ENCODE measurements at regions not wholly inside any gene's neighbourhood (a gene's known extent, or its start where the extent isn't known, plus 50 kb on each side); places are given as distances from the start of the nearest gene placed in this dataset.

DNA sequence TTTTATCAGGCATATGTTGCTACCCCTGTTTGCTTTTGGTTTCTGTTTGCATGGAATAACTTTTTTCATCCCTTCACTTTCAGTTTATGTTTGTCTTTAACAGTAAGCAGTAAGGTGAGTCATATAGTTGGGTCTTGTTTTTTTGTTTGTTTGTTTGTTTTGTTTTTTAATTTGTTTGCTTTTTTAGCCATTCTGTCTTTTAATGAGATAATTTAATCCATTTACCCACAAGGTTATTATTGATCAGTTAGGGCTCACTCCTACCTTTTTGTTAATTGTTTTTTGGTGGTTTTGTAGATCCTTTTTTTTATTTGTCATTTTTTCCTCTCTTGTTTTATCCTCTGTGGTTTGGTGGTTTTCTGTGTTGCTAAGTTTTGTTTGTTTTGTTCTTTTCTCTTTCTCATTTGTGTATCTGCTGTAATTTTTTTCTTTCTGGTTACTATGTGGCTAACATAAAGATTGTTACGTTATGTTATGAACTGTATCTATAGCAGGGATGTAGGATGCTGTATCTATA, 379.5 kb upstream of the MAD2L1 start (continued):
- no peak for TF ChIP-seq GABPA (IDR thresholded peaks at IDR 0.05; ENCODE audit: low read depth)

DNA sequence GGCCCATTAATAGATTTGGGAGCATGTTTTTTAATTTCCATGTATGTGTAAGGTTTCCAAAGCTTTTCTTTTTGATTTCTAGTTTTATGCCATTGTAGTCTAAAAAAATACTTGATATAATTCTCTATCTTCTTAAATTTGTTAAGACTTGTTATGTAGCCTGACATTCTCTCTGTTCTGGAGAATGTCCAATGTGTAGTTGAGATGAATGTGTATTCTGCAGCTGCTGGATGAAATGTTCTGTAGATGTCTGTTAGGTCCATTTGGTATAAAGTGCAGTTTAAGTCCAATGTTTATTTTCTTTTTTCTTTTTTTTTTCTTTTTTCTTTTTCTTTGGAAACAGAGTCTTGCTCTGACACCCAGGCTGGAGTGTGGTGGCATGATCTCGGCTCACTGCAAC, 378.5 kb upstream of the MAD2L1 start:
- H3K4me2 ChIP-seq = no peak overlapping the region; the same call in 1 of the 2 replicates
- ChIA-PET CTCF (no interaction called here), POLR2A (no interaction called here)
- H3K9ac ChIP-seq = no peak overlapping the region
- H4K20me1 ChIP-seq (ENCODE audit: insufficient read depth) = no peaks in the 10 kb centered on the region
- H3K9me2 ChIP-seq = no peaks in the 10 kb centered on the region
- no peaks in the 10 kb centered on the region for H3K36me3 ChIP-seq (replicated peaks in 1 of 2; ENCODE audit: control insufficient read depth in 1 of 2, insufficient read depth in 2 of 2, low read length in 1 of 2)
- H3K27ac ChIP-seq (ENCODE audit: low read depth in 2 of 2, low read length in 1 of 2) = no peak overlapping the region
- no peaks in the 10 kb centered on the region for H3K79me2 ChIP-seq (ENCODE audit: insufficient read depth)
- H3K4me1 ChIP-seq (ENCODE audit: control insufficient read depth in 1 of 2, insufficient read depth in 2 of 2, low read depth in 1 of 2, low read length in 1 of 2) = no peaks in the 10 kb centered on the region
- TF ChIP-seq, protein P1, sequence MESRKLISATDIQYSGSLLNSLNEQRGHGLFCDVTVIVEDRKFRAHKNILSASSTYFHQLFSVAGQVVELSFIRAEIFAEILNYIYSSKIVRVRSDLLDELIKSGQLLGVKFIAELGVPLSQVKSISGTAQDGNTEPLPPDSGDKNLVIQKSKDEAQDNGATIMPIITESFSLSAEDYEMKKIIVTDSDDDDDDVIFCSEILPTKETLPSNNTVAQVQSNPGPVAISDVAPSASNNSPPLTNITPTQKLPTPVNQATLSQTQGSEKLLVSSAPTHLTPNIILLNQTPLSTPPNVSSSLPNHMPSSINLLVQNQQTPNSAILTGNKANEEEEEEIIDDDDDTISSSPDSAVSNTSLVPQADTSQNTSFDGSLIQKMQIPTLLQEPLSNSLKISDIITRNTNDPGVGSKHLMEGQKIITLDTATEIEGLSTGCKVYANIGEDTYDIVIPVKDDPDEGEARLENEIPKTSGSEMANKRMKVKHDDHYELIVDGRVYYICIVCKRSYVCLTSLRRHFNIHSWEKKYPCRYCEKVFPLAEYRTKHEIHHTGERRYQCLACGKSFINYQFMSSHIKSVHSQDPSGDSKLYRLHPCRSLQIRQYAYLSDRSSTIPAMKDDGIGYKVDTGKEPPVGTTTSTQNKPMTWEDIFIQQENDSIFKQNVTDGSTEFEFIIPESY (IDR thresholded peaks at IDR 0.05; ENCODE audit: borderline replicate concordance, low read depth) = no peak
- H2AFZ ChIP-seq (ENCODE audit: low read depth) = no peak overlapping the region
- no peak overlapping the region for H3K4me3 ChIP-seq (ENCODE audit: low read depth in 2 of 2, low read length in 1 of 2)
- H3K27me3 ChIP-seq (ENCODE audit: insufficient read depth) = no peaks in the 10 kb centered on the region
- no peaks in the 10 kb centered on the region for H3F3A ChIP-seq (replicated peaks; ENCODE audit: insufficient read depth)
- no peaks in the 10 kb centered on the region for H3K9me3 ChIP-seq
- WGBS (ENCODE audit: low lambda C conversion rate) = 28% methylated on average over 1 of the region's 1 CpG
- no peak for DNase-seq

DNA sequence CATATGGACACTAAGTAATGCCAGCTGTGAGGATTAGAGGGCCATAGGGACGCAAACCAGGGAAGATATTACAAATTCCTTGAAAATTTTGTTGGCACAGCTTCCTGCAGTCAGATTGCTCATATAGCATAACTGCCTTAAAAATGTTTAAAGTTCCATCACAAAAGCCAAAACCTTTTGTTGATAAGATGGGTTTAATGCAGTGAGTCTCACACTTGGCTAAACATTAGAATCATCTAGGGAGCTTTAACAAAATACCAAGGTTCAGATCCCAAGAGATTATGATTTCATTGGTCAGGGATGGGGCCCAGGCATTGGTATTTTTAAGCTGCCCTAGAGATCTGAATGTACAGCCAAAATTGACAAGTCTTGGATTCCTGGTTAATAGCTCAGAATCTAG, 376.5 kb upstream of the MAD2L1 start:
- H3K4me3 ChIP-seq (ENCODE audit: low read depth in 2 of 2, low read length in 1 of 2) = no peak overlapping the region
- no peaks in the 10 kb centered on the region for H4K20me1 ChIP-seq (ENCODE audit: insufficient read depth)
- H3K9ac ChIP-seq = no peak overlapping the region
- H3K36me3 ChIP-seq (replicated peaks in 1 of 2; ENCODE audit: control insufficient read depth in 1 of 2, insufficient read depth in 2 of 2, low read length in 1 of 2) = no peaks in the 10 kb centered on the region
- H3F3A ChIP-seq (replicated peaks; ENCODE audit: insufficient read depth) = no peaks in the 10 kb centered on the region
- 42% methylated on average over 1 of the region's 1 CpG for WGBS (ENCODE audit: low lambda C conversion rate)
- POLR2A ChIA-PET = no interaction called here
- H3K9me2 ChIP-seq = no peaks in the 10 kb centered on the region
- H3K4me1 ChIP-seq (ENCODE audit: control insufficient read depth in 1 of 2, insufficient read depth in 2 of 2, low read depth in 1 of 2, low read length in 1 of 2) = no peaks in the 10 kb centered on the region
- DNase-seq = no peak
- no peaks in the 10 kb centered on the region for H3K79me2 ChIP-seq (ENCODE audit: insufficient read depth)
- CTCF ChIA-PET = no interaction called here
- H2AFZ ChIP-seq (ENCODE audit: low read depth) = no peak overlapping the region
- no peaks in the 10 kb centered on the region for H3K9me3 ChIP-seq
- no peaks in the 10 kb centered on the region for H3K27me3 ChIP-seq (ENCODE audit: insufficient read depth)
- H3K4me2 ChIP-seq = no peak overlapping the region
- TF ChIP-seq NRF1 (IDR thresholded peaks at IDR 0.05; ENCODE audit: low read depth, low read length) (no peak), FOSL2 (IDR thresholded peaks at IDR 0.05; ENCODE audit: borderline replicate concordance, low read depth) (no peak), EP300 (IDR thresholded peaks at IDR 0.05; ENCODE audit: borderline replicate concordance in 1 of 2, low read depth in 1 of 2, low read length in 1 of 2) (no peak), RAD21 (IDR thresholded peaks at IDR 0.05; ENCODE audit: low read length) (no peak), SMC3 (IDR thresholded peaks at IDR 0.05; ENCODE audit: low read depth, low read length) (no peak), NFIC (IDR thresholded peaks at IDR 0.05; ENCODE audit: borderline replicate concordance) (no peak), MEF2A (IDR thresholded peaks at IDR 0.05; ENCODE audit: borderline replicate concordance, low read depth) (no peak), RXRA (IDR thresholded peaks at IDR 0.05; ENCODE audit: borderline replicate concordance, low read depth) (no peak), EZH2phosphoT487 (IDR thresholded peaks at IDR 0.05; ENCODE audit: borderline replicate concordance, low read depth) (no peak), TAF1 (IDR thresholded peaks at IDR 0.05; ENCODE audit: borderline replicate concordance, low read depth, low read length) (no peak), GABPA (IDR thresholded peaks at IDR 0.05; ENCODE audit: low read depth) (no peak), RFX5 (IDR thresholded peaks at IDR 0.05; ENCODE audit: low read length) (no peak), TCF12 (IDR thresholded peaks at IDR 0.05) (no peak), JUND (IDR thresholded peaks at IDR 0.05) (no peak), FOXJ3 (CRISPR knock-in tag; IDR thresholded peaks at IDR 0.05) (no peak), ELF1 (IDR thresholded peaks at IDR 0.05) (no peak)
- TF ChIP-seq, protein P2, sequence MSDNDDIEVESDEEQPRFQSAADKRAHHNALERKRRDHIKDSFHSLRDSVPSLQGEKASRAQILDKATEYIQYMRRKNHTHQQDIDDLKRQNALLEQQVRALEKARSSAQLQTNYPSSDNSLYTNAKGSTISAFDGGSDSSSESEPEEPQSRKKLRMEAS (IDR thresholded peaks at IDR 0.05; ENCODE audit: low read depth) = no peak
- TF ChIP-seq, protein P3, sequence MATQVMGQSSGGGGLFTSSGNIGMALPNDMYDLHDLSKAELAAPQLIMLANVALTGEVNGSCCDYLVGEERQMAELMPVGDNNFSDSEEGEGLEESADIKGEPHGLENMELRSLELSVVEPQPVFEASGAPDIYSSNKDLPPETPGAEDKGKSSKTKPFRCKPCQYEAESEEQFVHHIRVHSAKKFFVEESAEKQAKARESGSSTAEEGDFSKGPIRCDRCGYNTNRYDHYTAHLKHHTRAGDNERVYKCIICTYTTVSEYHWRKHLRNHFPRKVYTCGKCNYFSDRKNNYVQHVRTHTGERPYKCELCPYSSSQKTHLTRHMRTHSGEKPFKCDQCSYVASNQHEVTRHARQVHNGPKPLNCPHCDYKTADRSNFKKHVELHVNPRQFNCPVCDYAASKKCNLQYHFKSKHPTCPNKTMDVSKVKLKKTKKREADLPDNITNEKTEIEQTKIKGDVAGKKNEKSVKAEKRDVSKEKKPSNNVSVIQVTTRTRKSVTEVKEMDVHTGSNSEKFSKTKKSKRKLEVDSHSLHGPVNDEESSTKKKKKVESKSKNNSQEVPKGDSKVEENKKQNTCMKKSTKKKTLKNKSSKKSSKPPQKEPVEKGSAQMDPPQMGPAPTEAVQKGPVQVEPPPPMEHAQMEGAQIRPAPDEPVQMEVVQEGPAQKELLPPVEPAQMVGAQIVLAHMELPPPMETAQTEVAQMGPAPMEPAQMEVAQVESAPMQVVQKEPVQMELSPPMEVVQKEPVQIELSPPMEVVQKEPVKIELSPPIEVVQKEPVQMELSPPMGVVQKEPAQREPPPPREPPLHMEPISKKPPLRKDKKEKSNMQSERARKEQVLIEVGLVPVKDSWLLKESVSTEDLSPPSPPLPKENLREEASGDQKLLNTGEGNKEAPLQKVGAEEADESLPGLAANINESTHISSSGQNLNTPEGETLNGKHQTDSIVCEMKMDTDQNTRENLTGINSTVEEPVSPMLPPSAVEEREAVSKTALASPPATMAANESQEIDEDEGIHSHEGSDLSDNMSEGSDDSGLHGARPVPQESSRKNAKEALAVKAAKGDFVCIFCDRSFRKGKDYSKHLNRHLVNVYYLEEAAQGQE (IDR thresholded peaks at IDR 0.05; ENCODE audit: low read depth, low read length) = no peak
- TF ChIP-seq, protein P4, sequence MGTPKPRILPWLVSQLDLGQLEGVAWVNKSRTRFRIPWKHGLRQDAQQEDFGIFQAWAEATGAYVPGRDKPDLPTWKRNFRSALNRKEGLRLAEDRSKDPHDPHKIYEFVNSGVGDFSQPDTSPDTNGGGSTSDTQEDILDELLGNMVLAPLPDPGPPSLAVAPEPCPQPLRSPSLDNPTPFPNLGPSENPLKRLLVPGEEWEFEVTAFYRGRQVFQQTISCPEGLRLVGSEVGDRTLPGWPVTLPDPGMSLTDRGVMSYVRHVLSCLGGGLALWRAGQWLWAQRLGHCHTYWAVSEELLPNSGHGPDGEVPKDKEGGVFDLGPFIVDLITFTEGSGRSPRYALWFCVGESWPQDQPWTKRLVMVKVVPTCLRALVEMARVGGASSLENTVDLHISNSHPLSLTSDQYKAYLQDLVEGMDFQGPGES (IDR thresholded peaks at IDR 0.05; ENCODE audit: low read depth, low read length) = no peak
- no peak overlapping the region for H3K27ac ChIP-seq (ENCODE audit: low read depth in 2 of 2, low read length in 1 of 2)
